HG03565 (cell line): ENCODE measurements at regions not wholly inside any gene's neighbourhood (a gene's known extent, or its start where the extent isn't known, plus 50 kb on each side); places are given as distances from the start of the nearest gene placed in this dataset.

Experiments used
- ATAC-seq: cut with Tn5 transposase; IDR thresholded peaks from one replicate; pipeline ENCODE4 v1.9.1; 2021; ENCODE audit warnings: mild to moderate bottlenecking, moderate library complexity; ENCODE audit not compliant: unreplicated experiment

- ATAC-seq: no peak
These were observed 463.9 kb upstream of the ATP2B1 start for GRCh38 chr12:90172524-90172923.

- no peak for ATAC-seq
These were observed 462.1 kb upstream of the ATP2B1 start for GRCh38 chr12:90170740-90171139.

GRCh38 chr12:90167518-90168208 lies 459.0 kb upstream of the ATP2B1 start:
- no peak for ATAC-seq

GRCh38 chr12:90166671-90167070 lies 458.0 kb upstream of the ATP2B1 start:
- ATAC-seq: no peak

- ATAC-seq: no peak
These were observed 457.4 kb upstream of the ATP2B1 start for GRCh38 chr12:90166012-90166411.

GRCh38 chr12:90163975-90164374 lies 455.3 kb upstream of the ATP2B1 start:
- ATAC-seq: no peak

GRCh38 chr12:90153827-90154226 lies 445.2 kb upstream of the ATP2B1 start:
- ATAC-seq: no peak

- ATAC-seq: no peak
These were observed 444.4 kb upstream of the ATP2B1 start for GRCh38 chr12:90152897-90153624.

GRCh38 chr12:90151491-90152015 lies 442.9 kb upstream of the ATP2B1 start:
- ATAC-seq: no peak

GRCh38 chr12:90149453-90149852 lies 440.8 kb upstream of the ATP2B1 start:
- no peak for ATAC-seq

- ATAC-seq: no peak
These were observed 420.9 kb upstream of the ATP2B1 start for GRCh38 chr12:90129366-90130030.

- ATAC-seq: no peak
These were observed 419.9 kb upstream of the ATP2B1 start for GRCh38 chr12:90128526-90128925.

GRCh38 chr12:90126125-90126524 lies 417.5 kb upstream of the ATP2B1 start:
- ATAC-seq: no peak

- ATAC-seq: no peak
These were observed 416.3 kb upstream of the ATP2B1 start for GRCh38 chr12:90124914-90125313.

GRCh38 chr12:90124289-90124688 lies 415.7 kb upstream of the ATP2B1 start:
- ATAC-seq: no peak

GRCh38 chr12:90122681-90123080 lies 414.0 kb upstream of the ATP2B1 start:
- ATAC-seq: no peak

GRCh38 chr12:90120627-90121026 lies 412.0 kb upstream of the ATP2B1 start:
- no peak for ATAC-seq

- ATAC-seq: no peak
These were observed 404.0 kb upstream of the ATP2B1 start for GRCh38 chr12:90112666-90113065.

GRCh38 chr12:90111791-90112580 lies 403.3 kb upstream of the ATP2B1 start:
- ATAC-seq: no peak

- ATAC-seq: no peak
These were observed 397.9 kb upstream of the ATP2B1 start for GRCh38 chr12:90106568-90106967.
